GM18907 (cell line): ENCODE measurements at regions not wholly inside any gene's neighbourhood (a gene's known extent, or its start where the extent isn't known, plus 50 kb on each side); places are given as distances from the start of the nearest gene placed in this dataset.
"Not testable (repeated sequence)": the region's sequence is repeated elsewhere in the genome, so short reads cannot be mapped to it uniquely, and the experiment has no call there.

Experiments used
- ATAC-seq: cut with Tn5 transposase; IDR thresholded peaks from one replicate; pipeline ENCODE4 v1.9.1; 2021; ENCODE audit warnings: mild to moderate bottlenecking, moderate library complexity; ENCODE audit not compliant: unreplicated experiment

DNA sequence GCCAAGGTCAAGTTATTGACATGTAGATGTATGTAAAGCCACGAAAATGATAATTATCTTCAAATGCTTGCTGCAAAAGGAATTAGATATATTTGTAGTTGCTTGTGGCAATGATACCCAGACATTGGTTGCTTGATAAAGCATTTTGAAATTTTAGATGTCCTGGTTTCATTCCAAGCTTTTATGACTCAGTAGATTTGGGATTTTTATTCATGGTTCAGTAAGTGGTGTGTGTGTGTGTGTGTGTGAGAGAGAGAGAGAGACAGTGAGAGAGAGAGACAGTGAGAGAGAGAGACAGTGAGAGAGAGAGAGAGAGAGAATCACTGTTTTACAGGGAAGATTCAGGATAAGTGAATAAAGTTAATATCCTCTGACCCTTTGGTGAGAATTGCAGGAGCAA is 498.2 kb upstream of the C1orf87 start:
- ATAC-seq: no peak

DNA sequence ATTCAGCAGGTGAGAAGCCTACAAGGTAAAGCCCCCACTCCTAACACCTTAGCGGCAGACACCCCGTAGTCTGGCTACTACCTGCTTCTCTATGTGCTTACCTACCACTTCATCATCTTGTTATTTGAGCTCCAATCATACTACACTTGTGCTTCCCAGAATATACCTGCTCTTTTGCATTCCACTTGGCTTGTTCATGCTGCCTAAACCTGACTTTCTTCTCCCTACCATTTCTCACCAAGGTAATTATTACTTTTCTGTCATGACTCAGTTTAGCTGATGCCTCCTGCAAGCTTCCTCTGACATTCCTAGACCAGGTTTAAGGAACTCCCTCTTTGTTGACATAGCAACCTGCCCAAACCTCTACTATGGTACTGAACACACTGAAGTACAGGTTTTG is 495.6 kb upstream of the C1orf87 start:
- no peak for ATAC-seq

- ATAC-seq: no peak
These were observed 493.7 kb upstream of the C1orf87 start for GRCh38 chr1:60567256-60567655.

- no peak for ATAC-seq
These were observed 491.6 kb upstream of the C1orf87 start for GRCh38 chr1:60564916-60565750.

DNA sequence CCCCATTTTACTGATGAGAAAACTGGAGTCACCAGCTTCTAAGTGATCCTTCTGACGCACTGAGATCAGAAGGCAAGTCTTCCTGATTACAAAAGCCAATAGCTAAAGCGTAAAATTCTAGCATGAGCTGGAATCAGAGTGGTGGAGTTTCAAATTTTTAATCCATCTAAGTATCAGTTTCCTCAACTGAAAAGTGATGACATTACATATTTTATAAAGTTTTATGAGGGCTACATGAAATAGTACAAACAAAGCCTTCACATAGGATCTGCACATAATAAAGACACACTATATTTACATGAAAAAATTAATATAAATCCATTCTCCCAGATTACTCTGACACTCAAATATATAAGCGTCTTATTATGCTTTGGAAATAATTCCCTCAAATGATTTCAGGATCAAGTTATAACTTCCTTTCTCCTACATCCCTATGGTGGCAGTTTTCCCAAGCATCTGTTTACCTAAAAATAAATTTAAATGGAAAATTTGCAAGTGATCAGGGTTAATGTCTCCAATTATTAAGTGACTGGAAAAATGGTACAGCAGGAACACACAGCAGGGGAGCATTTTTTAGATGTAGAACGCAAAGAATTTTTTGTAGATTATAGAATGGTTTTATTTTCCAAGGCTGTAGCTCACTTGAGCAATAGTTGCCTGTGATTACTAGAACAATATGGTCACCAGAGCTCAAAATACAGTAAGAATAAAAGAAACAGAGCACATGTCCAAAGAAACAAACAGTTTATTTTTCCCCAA is 490.4 kb upstream of the C1orf87 start:
- no peak for ATAC-seq

DNA sequence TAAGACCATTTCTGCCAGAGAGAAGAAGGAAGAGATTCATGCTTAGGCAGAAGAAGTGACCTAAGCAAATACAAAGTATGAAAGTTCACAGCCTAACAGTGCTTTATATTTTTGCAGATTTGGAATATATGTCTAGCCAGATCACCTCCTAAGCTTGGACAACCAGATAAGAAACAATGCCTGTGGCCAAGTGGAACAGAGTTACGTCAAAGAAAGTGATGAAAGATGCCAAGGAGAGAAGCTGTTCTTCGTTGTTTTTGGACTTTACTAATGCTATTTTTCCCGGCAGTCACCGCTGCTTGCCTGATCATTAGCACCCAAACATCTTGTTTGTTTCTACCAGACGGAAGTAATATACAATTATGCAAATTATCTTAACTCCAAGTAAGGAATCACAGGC is 489.2 kb upstream of the C1orf87 start:
- no peak for ATAC-seq

DNA sequence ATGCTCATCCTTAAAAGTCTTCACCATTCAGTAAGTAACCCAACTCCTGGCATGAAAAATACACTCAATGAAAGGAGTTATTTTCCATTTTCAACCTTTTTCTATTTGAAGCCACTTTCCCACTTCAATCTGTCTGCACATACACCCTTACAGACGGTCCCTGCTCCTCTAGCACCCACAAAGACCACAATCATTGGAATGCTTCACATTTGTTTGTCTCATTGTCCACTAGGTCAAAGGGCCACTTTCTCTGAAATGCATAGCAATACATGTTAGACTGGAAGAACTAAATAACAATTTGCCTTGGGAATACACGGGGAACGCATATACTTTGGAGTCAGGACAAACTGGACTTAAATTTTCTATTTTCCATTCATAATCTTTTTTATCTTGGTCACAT is 487.1 kb upstream of the C1orf87 start:
- ATAC-seq: no peak

- no peak for ATAC-seq
These were observed 484.7 kb upstream of the C1orf87 start for GRCh38 chr1:60558236-60558635.

DNA sequence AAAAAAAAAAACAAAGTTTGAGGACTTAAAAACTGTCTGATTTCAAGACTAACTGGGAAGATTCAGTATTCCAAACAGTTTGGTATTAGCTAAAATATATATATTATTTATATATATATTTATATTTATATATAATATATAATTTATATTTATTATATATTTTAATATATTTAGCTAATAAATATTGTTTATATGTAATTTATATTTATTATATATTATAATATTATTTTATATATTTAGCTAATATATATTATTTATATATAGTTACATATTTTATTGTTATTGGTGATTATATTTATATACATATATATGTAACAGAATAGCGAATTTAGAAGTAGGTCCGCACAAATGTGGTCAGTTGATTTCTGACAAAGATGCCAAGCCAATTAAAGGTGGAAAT is 480.2 kb upstream of the C1orf87 start:
- ATAC-seq: no peak

GRCh38 chr1:60547821-60548220 is 474.3 kb upstream of the C1orf87 start:
- ATAC-seq: no peak

GRCh38 chr1:60541831-60542532 is 468.4 kb upstream of the C1orf87 start:
- no peak for ATAC-seq

DNA sequence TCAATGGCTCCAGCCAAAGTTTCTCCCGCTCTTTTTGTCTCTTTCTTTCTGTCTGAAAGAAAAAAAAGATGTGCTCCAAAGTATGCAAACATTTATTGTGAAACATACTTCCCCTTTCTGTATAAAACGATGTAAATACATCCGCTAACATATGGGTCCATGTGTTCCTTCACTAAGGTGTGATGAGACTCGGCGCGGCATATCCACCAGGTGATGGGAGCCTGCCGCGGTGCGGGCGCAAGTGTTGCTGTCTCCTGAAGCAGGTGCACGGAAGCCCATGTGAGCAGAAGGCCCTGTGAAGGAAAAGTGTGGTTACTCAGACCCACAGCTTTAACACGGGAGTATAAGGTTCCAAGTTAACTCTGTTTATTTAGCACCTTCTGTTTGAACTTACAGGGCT is 466.6 kb upstream of the C1orf87 start:
- ATAC-seq: no peak

- ATAC-seq: no peak
These were observed 462.1 kb upstream of the C1orf87 start for GRCh38 chr1:60535713-60536112.

DNA sequence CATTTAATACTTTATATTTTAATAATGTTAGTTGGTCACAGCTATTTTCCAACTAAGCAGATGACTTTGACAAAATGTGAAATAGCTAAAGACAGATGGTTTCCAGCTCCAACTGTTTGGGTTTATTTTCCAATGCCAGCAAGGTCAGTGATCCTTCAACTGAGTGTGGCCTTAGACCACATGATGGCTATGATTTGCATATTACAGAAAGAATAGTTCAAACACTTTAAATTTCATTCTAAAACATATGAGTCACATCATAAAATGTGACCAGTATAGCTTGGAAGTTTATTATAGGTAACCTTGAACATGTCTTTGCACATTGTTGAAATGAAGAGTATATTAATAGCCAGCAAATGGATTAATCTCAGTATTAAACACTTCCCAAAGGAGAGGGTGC is 454.0 kb upstream of the C1orf87 start:
- ATAC-seq: no peak

GRCh38 chr1:60516996-60517395 is 443.4 kb upstream of the C1orf87 start:
- no peak for ATAC-seq

DNA sequence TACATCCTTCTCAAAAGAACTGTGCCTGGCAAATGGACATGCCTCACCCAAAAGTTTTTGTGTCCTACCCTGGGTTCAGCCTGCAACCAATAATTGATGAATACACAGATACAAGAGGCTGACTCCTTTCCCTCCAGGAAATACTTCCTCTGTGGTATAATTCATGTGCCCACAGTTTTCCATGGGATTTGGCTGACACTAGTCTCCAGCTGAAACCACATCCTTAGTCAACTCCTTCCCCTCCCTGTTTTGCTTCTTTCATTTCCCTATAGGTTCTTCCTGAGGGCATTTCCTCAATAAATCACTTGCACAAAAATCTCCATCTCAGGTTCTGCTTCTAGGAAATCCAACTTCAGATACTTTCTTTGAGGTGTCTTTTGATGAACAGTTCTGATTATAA is 436.6 kb upstream of the C1orf87 start:
- no peak for ATAC-seq

- ATAC-seq: no peak
These were observed 430.8 kb upstream of the C1orf87 start for GRCh38 chr1:60504206-60504840.

DNA sequence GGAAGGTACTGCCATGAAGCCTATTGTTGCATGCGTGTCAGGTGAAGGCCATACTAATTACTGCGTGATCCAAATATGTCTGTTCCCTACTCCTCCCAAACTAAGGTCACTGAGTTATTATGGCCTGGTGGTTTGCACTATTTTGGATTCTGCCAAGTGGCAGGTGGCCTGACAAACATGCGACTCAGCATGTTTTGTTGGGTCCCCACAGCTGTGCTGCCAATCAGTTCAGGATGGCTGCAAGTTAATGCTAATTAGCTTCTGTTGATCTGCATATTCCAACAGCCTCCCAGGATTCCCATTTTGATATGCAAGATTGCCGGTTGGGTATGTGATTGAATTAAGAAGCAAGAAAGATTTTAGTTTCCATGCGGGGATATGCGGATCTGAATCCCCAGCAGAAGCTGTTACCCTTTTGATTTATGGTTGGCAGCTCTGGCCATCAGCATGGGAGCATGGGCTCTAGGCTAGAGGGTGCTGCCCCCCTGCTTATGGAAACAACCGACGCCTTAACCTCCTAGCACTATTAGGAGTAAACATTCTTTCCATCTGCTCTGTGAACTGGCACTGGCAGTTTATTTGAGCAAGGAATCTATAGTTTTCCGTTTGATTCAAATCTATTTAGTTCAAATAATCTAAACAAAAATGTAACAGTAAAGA is 429.8 kb upstream of the C1orf87 start:
- ATAC-seq: no peak

GRCh38 chr1:60502506-60502905 is 428.9 kb upstream of the C1orf87 start:
- no peak for ATAC-seq

DNA sequence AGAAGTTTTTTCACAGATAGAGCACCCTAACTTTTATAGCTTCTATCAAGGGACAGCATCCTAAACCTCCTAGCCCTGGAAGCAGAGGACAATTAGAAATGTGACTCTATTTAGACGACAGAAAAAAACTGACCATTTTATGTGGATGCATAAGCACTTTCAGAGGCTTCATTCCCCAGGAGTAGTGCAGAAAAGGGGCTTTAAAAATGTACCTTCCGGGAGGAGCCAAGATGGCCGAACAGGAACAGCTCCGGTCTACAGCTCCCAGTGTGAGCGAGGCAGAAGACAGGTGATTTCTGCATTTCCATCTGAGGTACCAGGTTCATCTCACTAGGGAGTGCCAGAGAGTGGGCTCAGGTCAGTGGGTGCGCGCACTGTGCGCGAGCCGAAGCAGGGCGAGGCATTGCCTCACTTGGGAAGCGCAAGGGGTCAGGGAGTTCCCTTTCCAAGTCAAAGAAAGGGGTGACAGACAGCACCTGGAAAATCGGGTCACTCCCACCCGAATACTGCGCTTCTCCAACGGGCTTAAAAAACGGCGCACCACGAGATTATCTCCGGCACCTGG is 416.4 kb upstream of the C1orf87 start:
- ATAC-seq: not testable (repeated sequence)
